GM12865 (cell line): ENCODE measurements at regions not wholly inside any gene's neighbourhood (a gene's known extent, or its start where the extent isn't known, plus 50 kb on each side); places are given as distances from the start of the nearest gene placed in this dataset.

Source experiments
- DNase-seq: peaks from one replicate; pipeline ENCODE4 v3.0.0; 2010; ENCODE audit warnings: low read depth
- H3K4me3 ChIP-seq: 2 replicates; pipeline ENCODE4 v1.5.1; 2011; ENCODE audit warnings: mild to moderate bottlenecking, low read depth, low read length, control low read depth
- TF ChIP-seq, protein P1 (sequence below): IDR thresholded peaks from 2 replicates; pipeline ENCODE4 v1.5.1; 2011; ENCODE audit warnings: low read length, control low read depth, low read depth, inconsistent platforms; ENCODE audit not compliant: insufficient read depth; ENCODE audit errors: missing control alignments

GRCh38 chr18:22838221-22838620, 94.9 kb upstream of the RBBP8 start:
- H3K4me3 ChIP-seq, result no peak overlapping the region
- TF ChIP-seq, protein P1, sequence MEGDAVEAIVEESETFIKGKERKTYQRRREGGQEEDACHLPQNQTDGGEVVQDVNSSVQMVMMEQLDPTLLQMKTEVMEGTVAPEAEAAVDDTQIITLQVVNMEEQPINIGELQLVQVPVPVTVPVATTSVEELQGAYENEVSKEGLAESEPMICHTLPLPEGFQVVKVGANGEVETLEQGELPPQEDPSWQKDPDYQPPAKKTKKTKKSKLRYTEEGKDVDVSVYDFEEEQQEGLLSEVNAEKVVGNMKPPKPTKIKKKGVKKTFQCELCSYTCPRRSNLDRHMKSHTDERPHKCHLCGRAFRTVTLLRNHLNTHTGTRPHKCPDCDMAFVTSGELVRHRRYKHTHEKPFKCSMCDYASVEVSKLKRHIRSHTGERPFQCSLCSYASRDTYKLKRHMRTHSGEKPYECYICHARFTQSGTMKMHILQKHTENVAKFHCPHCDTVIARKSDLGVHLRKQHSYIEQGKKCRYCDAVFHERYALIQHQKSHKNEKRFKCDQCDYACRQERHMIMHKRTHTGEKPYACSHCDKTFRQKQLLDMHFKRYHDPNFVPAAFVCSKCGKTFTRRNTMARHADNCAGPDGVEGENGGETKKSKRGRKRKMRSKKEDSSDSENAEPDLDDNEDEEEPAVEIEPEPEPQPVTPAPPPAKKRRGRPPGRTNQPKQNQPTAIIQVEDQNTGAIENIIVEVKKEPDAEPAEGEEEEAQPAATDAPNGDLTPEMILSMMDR, result no peak
- DNase-seq, result no peak

DNA sequence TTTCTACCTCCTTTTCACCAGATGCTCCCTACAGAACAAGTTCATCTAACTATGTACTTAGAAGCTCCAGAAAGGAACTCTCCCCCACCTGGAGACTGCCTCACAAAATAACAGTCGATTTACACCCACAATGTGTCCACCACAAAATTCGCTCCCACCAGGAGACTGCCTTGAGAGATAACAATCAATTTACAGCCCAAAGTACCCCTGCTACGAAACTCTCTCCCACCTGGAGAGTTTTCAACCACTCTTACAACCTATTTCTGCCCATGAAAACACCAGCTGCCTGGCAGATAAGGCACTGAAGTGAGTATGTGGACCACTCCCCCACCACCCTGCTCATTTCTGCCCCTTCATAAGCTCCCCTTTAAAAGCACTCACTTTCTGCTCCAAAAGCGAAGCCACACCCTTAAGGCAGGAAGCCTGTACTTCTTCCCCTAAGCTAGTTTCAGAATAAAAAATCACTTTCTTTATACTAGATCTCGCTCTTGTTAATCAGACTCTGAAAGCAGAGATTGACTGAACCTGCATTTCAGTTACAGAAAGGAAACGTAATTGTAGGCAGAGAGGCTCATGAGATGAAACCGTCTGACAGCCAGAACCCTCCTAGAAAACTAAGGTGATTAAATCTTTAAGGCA, 94.4 kb upstream of the RBBP8 start:
- TF ChIP-seq, protein P1, result no peak
- DNase-seq, result peak; percentile 65
- H3K4me3 ChIP-seq, result no peak overlapping the region

DNA sequence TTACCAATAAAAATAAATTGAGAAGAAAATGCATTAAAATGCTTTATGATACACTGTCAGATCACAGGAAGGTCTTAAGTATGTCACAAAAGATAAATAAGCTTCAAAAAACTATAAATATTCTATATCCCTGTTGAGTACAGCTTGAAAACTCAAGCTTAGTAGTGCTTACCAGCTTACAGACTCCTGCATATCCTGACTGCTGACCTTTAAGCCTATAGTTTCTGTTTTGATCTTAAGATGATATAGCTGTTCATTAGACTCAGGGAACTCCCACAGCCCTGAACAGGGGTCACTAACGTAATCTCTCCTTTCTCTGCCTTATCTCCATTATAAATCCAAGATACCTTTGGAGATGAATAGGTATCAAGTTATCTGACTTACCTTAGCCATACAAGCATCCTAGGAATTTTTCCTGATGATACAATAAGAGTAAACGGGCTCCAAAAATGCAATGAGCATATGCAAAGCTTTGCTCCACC, 93.7 kb upstream of the RBBP8 start:
- DNase-seq, result no peak
- H3K4me3 ChIP-seq, result no peak overlapping the region
- TF ChIP-seq, protein P1, result no peak

DNA sequence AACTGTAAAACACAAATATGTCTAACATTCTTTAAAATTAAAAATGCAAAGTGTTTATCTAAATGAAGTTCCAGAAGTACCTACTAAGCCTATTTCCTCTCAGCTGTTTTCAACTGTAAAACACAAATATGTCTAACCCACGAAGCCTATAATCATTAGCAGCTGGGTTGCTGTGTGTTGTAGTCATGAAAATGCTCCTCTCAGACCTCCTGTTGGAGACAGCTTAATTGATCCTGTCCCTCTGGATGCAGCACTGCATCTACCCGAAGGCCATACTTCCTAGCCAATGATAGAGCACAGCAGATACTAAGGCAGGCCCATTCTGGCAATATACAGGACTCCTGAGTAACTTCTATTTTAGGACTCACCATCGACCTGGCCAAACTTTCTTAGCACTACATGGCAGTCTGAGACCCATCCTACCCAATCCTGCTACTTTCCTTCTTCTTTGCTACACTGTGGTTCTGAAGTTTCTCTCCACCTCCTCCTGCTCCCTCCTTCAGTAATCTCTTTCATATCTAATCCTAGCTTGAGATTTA, 92.5 kb upstream of the RBBP8 start:
- no peak overlapping the region for H3K4me3 ChIP-seq
- no peak for DNase-seq
- TF ChIP-seq, protein P1, result no peak

- TF ChIP-seq, protein P1, result no peak
- no peak overlapping the region for H3K4me3 ChIP-seq
- no peak for DNase-seq
Observed at GRCh38 chr18:22841840-22842239, 91.3 kb upstream of the RBBP8 start.

GRCh38 chr18:22844190-22844589, 88.9 kb upstream of the RBBP8 start:
- H3K4me3 ChIP-seq, result no peak overlapping the region
- no peak for DNase-seq
- TF ChIP-seq, protein P1, result no peak

GRCh38 chr18:22844628-22845027, 88.5 kb upstream of the RBBP8 start:
- TF ChIP-seq, protein P1, result no peak
- no peak overlapping the region for H3K4me3 ChIP-seq
- DNase-seq, result no peak
